ENCODE measurements at regions not wholly inside any gene's neighbourhood (a gene's known extent, or its start where the extent isn't known, plus 50 kb on each side); places are given as distances from the start of the nearest gene placed in this dataset.

- no peak for TF ChIP-seq CTCF (IDR thresholded peaks at IDR 0.05)
- Mint-ChIP-seq H3K27me3 (ENCODE audit: low read depth, poor library complexity) (no peaks in the 10 kb centered on the region), H3K9me3 (peaks cover 8% of the 10 kb centered on the region), H3K27ac (no peak overlapping the region), H3K4me3 (no peak overlapping the region), H3K36me3 (ENCODE audit: low read depth) (no peaks in the 10 kb centered on the region), H3K4me1 (no peaks in the 10 kb centered on the region)
- no peak for DNase-seq
These were observed 210.0 kb downstream of the KLHL4 start for GRCh38 chrX:87727620-87728019.

GRCh38 chrX:87728024-87728423 lies 210.4 kb downstream of the KLHL4 start:
- Mint-ChIP-seq H3K27ac (no peak overlapping the region), H3K4me1 (no peaks in the 10 kb centered on the region), H3K4me3 (no peak overlapping the region), H3K27me3 (ENCODE audit: low read depth, poor library complexity) (no peaks in the 10 kb centered on the region), H3K36me3 (ENCODE audit: low read depth) (no peaks in the 10 kb centered on the region), H3K9me3 (peaks cover 8% of the 10 kb centered on the region)
- TF ChIP-seq CTCF (IDR thresholded peaks at IDR 0.05) = no peak
- no peak for DNase-seq

GRCh38 chrX:87728459-87728858 lies 210.9 kb downstream of the KLHL4 start:
- no peak overlapping the region for H3K4me3 Mint-ChIP-seq
- H3K36me3 Mint-ChIP-seq (ENCODE audit: low read depth) = no peaks in the 10 kb centered on the region
- H3K27ac Mint-ChIP-seq = no peak overlapping the region
- no peaks in the 10 kb centered on the region for H3K4me1 Mint-ChIP-seq
- DNase-seq = no peak
- H3K9me3 Mint-ChIP-seq = peaks cover 8% of the 10 kb centered on the region
- H3K27me3 Mint-ChIP-seq (ENCODE audit: low read depth, poor library complexity) = no peaks in the 10 kb centered on the region
- TF ChIP-seq CTCF (IDR thresholded peaks at IDR 0.05) = no peak

- no peak overlapping the region for H3K27ac Mint-ChIP-seq
- H3K27me3 Mint-ChIP-seq (ENCODE audit: low read depth, poor library complexity) = no peaks in the 10 kb centered on the region
- H3K4me3 Mint-ChIP-seq = no peak overlapping the region
- DNase-seq = no peak
- H3K36me3 Mint-ChIP-seq (ENCODE audit: low read depth) = no peaks in the 10 kb centered on the region
- no peaks in the 10 kb centered on the region for H3K9me3 Mint-ChIP-seq
- no peak for TF ChIP-seq CTCF (IDR thresholded peaks at IDR 0.05)
- H3K4me1 Mint-ChIP-seq = no peaks in the 10 kb centered on the region
These were observed 214.5 kb downstream of the KLHL4 start for GRCh38 chrX:87732133-87732532.

- no peaks in the 10 kb centered on the region for H3K4me1 Mint-ChIP-seq
- TF ChIP-seq CTCF (IDR thresholded peaks at IDR 0.05) = no peak
- H3K27me3 Mint-ChIP-seq (ENCODE audit: low read depth, poor library complexity) = no peaks in the 10 kb centered on the region
- DNase-seq = no peak
- no peak overlapping the region for H3K27ac Mint-ChIP-seq
- H3K9me3 Mint-ChIP-seq = no peaks in the 10 kb centered on the region
- no peaks in the 10 kb centered on the region for H3K36me3 Mint-ChIP-seq (ENCODE audit: low read depth)
- no peak overlapping the region for H3K4me3 Mint-ChIP-seq
These were observed 219.0 kb downstream of the KLHL4 start for GRCh38 chrX:87736576-87736975.

- no peak overlapping the region for H3K27ac Mint-ChIP-seq
- no peaks in the 10 kb centered on the region for H3K4me1 Mint-ChIP-seq
- TF ChIP-seq CTCF (IDR thresholded peaks at IDR 0.05) = no peak
- peaks cover 7% of the 10 kb centered on the region for H3K27me3 Mint-ChIP-seq (ENCODE audit: low read depth, poor library complexity)
- H3K4me3 Mint-ChIP-seq = no peak overlapping the region
- no peaks in the 10 kb centered on the region for H3K36me3 Mint-ChIP-seq (ENCODE audit: low read depth)
- no peak for DNase-seq
- no peaks in the 10 kb centered on the region for H3K9me3 Mint-ChIP-seq
These were observed 226.8 kb downstream of the KLHL4 start for GRCh38 chrX:87744391-87744790.
